Fibroblast of gingiva (primary cell): ENCODE measurements at regions not wholly inside any gene's neighbourhood (a gene's known extent, or its start where the extent isn't known, plus 50 kb on each side); places are given as distances from the start of the nearest gene placed in this dataset.
"Not testable (repeated sequence)": the region's sequence is repeated elsewhere in the genome, so short reads cannot be mapped to it uniquely, and the experiment has no call there.

Experiments used
- DNase-seq: peaks from one replicate; pipeline ENCODE4 v3.0.0-alpha.2; 2011; ENCODE audit warnings: low read depth

- no peak for DNase-seq
These were observed 583.6 kb downstream of the NR2F2 start for GRCh38 chr15:96914081-96914480.

GRCh38 chr15:96916750-96917149 lies 586.2 kb downstream of the NR2F2 start:
- no peak for DNase-seq

GRCh38 chr15:96924570-96924969 lies 594.1 kb downstream of the NR2F2 start:
- no peak for DNase-seq

- no peak for DNase-seq
These were observed 617.1 kb downstream of the NR2F2 start for GRCh38 chr15:96947296-96948229.

GRCh38 chr15:96948981-96949380 lies 618.5 kb downstream of the NR2F2 start:
- DNase-seq, result no peak

- DNase-seq, result no peak
These were observed 628.2 kb downstream of the NR2F2 start for GRCh38 chr15:96958721-96959120.

GRCh38 chr15:96959501-96959900 lies 629.0 kb downstream of the NR2F2 start:
- DNase-seq, result no peak

GRCh38 chr15:96960711-96961480 lies 630.4 kb downstream of the NR2F2 start:
- no peak for DNase-seq

GRCh38 chr15:96966554-96966953 lies 636.1 kb downstream of the NR2F2 start:
- no peak for DNase-seq

GRCh38 chr15:96969732-96970710 lies 639.5 kb downstream of the NR2F2 start:
- DNase-seq, result no peak

GRCh38 chr15:96972201-96972600 lies 641.7 kb downstream of the NR2F2 start:
- no peak for DNase-seq

GRCh38 chr15:96974761-96975160 lies 644.3 kb downstream of the NR2F2 start:
- DNase-seq, result no peak

GRCh38 chr15:96977886-96978285 lies 647.4 kb downstream of the NR2F2 start:
- no peak for DNase-seq

GRCh38 chr15:96978937-96979473 lies 648.5 kb downstream of the NR2F2 start:
- no peak for DNase-seq

- DNase-seq, result not testable (repeated sequence)
These were observed 653.7 kb downstream of the NR2F2 start for GRCh38 chr15:96984121-96984671.

- DNase-seq, result no peak
These were observed 662.3 kb downstream of the NR2F2 start for GRCh38 chr15:96992817-96993216.

- DNase-seq, result no peak
These were observed 667.0 kb downstream of the NR2F2 start for GRCh38 chr15:96997538-96997937.

GRCh38 chr15:97009031-97009431 lies 678.5 kb downstream of the NR2F2 start:
- DNase-seq, result no peak

GRCh38 chr15:97012986-97013385 lies 682.5 kb downstream of the NR2F2 start:
- no peak for DNase-seq

- DNase-seq, result no peak
These were observed 683.0 kb downstream of the NR2F2 start for GRCh38 chr15:97013491-97013890.

GRCh38 chr15:97014001-97014400 lies 683.5 kb downstream of the NR2F2 start:
- DNase-seq, result no peak
